ENCODE measurements at regions not wholly inside any gene's neighbourhood (a gene's known extent, or its start where the extent isn't known, plus 50 kb on each side); places are given as distances from the start of the nearest gene placed in this dataset.

DNA sequence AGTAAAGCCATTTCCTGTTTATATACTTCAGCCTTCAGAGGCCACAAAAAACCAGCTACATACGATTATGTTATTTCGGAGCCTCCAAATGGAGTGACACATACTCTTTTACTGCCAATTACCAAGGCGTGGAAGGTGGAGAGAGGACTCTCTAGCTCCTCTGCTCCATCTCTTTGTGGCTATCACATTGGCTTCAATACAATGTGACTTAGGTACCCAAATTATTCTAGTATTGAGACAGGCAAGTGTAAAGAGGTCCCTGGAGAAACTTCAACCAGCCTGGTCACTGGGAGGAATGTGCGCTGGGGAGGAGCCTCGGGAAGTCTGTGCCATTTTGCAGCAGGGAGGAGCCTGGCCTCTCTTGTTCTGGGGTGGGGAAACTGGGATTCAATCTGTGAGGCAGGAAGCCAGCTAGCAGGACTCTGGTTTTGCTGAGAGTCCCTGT is 85.8 kb upstream of the TAS2R1 start:
- no peak for DNase-seq (ENCODE audit: low spot score)
- H3K27ac ChIP-seq: no peak overlapping the region
- ChIA-PET CTCF (no interaction called here), POLR2A (ENCODE audit: low non-redundant PET) (no interaction called here)
- TF ChIP-seq, protein P1, sequence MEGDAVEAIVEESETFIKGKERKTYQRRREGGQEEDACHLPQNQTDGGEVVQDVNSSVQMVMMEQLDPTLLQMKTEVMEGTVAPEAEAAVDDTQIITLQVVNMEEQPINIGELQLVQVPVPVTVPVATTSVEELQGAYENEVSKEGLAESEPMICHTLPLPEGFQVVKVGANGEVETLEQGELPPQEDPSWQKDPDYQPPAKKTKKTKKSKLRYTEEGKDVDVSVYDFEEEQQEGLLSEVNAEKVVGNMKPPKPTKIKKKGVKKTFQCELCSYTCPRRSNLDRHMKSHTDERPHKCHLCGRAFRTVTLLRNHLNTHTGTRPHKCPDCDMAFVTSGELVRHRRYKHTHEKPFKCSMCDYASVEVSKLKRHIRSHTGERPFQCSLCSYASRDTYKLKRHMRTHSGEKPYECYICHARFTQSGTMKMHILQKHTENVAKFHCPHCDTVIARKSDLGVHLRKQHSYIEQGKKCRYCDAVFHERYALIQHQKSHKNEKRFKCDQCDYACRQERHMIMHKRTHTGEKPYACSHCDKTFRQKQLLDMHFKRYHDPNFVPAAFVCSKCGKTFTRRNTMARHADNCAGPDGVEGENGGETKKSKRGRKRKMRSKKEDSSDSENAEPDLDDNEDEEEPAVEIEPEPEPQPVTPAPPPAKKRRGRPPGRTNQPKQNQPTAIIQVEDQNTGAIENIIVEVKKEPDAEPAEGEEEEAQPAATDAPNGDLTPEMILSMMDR (conservative IDR thresholded peaks at IDR 0.05; ENCODE audit: low read depth): no peak

DNA sequence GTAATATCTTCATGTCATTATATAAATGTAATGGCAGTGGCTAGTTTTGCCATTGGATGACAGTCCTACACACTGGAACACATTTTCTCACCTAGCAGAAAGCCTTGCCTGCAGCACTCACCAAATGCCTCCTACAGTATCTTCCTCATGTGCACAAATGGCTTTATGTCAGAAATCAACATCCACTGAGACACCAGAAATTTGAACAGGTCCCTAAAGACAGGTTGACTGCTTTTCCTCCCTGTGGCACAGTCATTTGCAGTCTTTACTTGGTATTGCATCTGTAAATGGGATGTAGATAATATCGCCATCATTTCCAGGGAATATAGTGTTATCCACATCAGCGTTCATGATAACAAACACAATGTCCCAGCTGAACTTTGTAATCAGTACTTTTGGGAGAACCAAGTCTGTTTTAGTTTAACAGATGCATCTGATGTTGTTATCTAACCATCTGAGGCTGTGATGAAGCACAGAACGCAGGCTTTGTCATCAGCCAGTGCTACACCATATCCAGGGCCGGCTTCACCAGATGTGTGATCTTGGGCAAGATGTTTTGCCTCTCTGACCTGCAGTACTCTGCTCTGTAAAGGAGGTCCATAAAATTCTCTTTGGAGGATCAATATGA is 83.9 kb upstream of the TAS2R1 start:
- POLR2A ChIA-PET (ENCODE audit: low non-redundant PET): no interaction called here
- no peak overlapping the region for H3K27ac ChIP-seq
- no peak for DNase-seq (ENCODE audit: low spot score)
- CTCF ChIA-PET: no interaction called here
- TF ChIP-seq, protein P1 (conservative IDR thresholded peaks at IDR 0.05; ENCODE audit: low read depth): no peak

DNA sequence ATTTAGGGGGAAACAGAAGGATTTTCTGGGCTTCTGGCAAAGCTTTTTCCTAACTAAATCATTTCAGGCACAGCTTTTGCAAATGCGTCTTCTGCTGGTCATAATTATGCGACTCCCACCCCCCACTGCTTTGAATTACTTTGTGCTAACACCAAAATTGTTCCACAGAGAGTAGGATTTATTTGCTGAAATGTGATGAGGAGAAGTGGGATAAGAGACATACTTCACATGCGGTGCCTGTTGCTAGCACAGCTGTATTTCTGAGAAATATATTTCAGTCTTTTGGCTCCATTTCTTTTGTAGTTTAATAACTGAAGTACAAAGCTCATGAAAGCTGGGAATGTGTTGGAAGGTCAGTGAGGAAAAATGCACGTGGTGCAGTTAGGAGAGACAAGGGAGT is 83.2 kb upstream of the TAS2R1 start:
- no peak overlapping the region for H3K27ac ChIP-seq
- ChIA-PET POLR2A (ENCODE audit: low non-redundant PET) (no interaction called here), CTCF (no interaction called here)
- DNase-seq (ENCODE audit: low spot score): no peak
- TF ChIP-seq, protein P1 (conservative IDR thresholded peaks at IDR 0.05; ENCODE audit: low read depth): no peak

DNA sequence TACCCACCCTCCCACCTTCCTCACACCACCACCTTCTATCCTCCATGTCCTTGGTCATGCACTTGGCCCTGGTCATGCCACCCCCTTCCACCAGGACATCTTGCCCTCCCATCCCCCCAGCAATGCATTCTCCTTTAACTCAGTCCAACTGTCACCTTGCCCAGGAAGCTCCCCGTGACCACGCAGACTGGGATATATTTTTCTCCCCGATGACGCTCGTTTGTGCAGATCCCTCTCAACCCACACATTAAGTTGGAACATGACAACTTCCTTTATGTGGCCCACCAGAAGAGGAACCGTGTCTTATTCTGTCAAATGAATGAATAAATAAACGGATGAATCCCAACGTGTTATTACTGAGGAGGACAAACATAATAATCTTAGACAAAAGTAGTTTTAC is 82.8 kb upstream of the TAS2R1 start:
- POLR2A ChIA-PET (ENCODE audit: low non-redundant PET): no interaction called here
- no peak overlapping the region for H3K27ac ChIP-seq
- TF ChIP-seq, protein P1 (conservative IDR thresholded peaks at IDR 0.05; ENCODE audit: low read depth): no peak
- DNase-seq (ENCODE audit: low spot score): no peak
- CTCF ChIA-PET: no interaction called here

DNA sequence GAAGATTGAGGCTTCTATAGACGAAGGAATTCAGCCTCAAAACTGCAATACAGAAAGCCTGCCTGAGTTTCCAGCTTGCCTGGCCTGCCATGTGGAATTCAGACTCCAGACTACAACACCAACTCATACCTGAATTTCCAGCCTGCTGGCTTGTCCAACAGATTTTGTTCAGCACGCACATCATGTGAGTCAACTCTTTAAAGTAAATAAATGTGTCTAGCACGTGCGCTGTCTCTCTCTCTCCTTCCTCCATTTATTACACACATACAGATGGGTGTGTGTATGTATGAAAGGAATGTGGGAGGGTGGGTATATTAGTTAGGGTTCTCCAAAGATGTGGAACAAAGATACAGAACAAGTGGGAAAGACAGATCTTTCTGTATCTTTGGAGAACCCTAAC is 82.4 kb upstream of the TAS2R1 start:
- no peak overlapping the region for H3K27ac ChIP-seq
- DNase-seq (ENCODE audit: low spot score): peak; percentile 44
- CTCF ChIA-PET: no interaction called here
- POLR2A ChIA-PET (ENCODE audit: low non-redundant PET): no interaction called here
- TF ChIP-seq, protein P1 (conservative IDR thresholded peaks at IDR 0.05; ENCODE audit: low read depth): no peak

DNA sequence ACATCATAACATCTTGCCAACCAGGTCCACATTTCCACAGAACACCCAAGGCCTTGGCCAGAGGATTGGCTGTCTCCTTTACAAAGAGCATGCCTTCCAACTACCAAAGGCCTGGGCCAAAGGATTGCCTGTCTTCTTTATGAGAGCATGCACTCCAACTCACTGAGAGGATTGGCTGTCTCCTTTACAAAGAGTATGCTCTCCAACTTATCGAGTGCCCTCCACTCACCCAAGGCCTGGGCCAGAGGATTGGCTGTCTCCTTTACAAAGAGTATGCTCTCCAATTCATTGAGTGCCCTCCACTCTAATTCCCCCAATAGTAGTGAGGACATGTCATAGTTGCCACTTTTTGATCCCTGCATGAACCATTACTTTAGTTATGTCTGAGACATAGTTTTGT is 79.9 kb upstream of the TAS2R1 start:
- no peak overlapping the region for H3K27ac ChIP-seq
- TF ChIP-seq, protein P1 (conservative IDR thresholded peaks at IDR 0.05; ENCODE audit: low read depth): no peak
- ChIA-PET CTCF (no interaction called here), POLR2A (ENCODE audit: low non-redundant PET) (no interaction called here)
- DNase-seq (ENCODE audit: low spot score): no peak

All from RWPE1 (cell line).